ENCODE measurements at regions not wholly inside any gene's neighbourhood (a gene's known extent, or its start where the extent isn't known, plus 50 kb on each side); places are given as distances from the start of the nearest gene placed in this dataset.

DNA sequence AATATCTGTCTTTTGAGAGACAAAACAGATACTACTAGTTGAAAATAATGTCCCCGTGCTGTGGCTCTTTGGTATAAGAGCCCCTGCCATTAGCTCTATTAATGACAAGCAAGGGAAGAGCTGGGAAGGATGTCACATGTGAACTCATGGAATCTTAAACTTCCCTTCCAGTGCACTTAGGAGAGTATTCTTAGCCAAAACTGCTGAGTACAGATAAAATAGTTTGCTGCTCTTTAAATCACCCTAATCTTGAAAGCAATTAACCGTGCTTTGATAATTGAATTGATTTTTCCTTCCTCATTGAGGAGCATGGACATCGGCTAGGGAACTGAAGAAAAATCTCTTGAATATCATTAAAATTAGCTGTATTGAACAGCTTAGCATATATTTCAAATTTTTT is 91.7 kb downstream of the SLC35B3 start:
- no peaks in the 10 kb centered on the region for H3K79me2 ChIP-seq (ENCODE audit: control insufficient read depth, insufficient read depth, low read length)
- no peaks in the 10 kb centered on the region for H3K27me3 ChIP-seq (ENCODE audit: control insufficient read depth, insufficient read depth, low read length)
- no peak overlapping the region for H3K4me2 ChIP-seq (ENCODE audit: extremely low read depth, insufficient read depth, low read length)
- H3K36me3 ChIP-seq (ENCODE audit: control insufficient read depth, insufficient read depth, low read length): no peaks in the 10 kb centered on the region
- no peaks in the 10 kb centered on the region for H3K4me1 ChIP-seq (ENCODE audit: control insufficient read depth, extremely low read depth, insufficient read depth, low read length)
- H4K20me1 ChIP-seq (ENCODE audit: control insufficient read depth, extremely low read depth, insufficient read depth, low read length): no peaks in the 10 kb centered on the region
- no peak overlapping the region for H3K4me3 ChIP-seq (replicated peaks in 1 of 4; ENCODE audit: control extremely low read depth in 1 of 4, insufficient read depth in 1 of 4, low read depth in 3 of 4, low read length in 4 of 4)
- no peak for TF ChIP-seq EZH2 (IDR thresholded peaks at IDR 0.05; ENCODE audit: low read length, missing control alignments)
- TF ChIP-seq, protein P1, sequence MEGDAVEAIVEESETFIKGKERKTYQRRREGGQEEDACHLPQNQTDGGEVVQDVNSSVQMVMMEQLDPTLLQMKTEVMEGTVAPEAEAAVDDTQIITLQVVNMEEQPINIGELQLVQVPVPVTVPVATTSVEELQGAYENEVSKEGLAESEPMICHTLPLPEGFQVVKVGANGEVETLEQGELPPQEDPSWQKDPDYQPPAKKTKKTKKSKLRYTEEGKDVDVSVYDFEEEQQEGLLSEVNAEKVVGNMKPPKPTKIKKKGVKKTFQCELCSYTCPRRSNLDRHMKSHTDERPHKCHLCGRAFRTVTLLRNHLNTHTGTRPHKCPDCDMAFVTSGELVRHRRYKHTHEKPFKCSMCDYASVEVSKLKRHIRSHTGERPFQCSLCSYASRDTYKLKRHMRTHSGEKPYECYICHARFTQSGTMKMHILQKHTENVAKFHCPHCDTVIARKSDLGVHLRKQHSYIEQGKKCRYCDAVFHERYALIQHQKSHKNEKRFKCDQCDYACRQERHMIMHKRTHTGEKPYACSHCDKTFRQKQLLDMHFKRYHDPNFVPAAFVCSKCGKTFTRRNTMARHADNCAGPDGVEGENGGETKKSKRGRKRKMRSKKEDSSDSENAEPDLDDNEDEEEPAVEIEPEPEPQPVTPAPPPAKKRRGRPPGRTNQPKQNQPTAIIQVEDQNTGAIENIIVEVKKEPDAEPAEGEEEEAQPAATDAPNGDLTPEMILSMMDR (conservative IDR thresholded peaks at IDR 0.05 in 1 of 2, IDR thresholded peaks at IDR 0.05 in 1 of 2; ENCODE audit: low read depth in 1 of 2, low read length in 2 of 2): no peak
- no peak for DNase-seq (ENCODE audit: low read depth in 2 of 2)
- H3K9me3 ChIP-seq (ENCODE audit: control insufficient read depth, insufficient read depth, low read depth, low read length): no peaks in the 10 kb centered on the region
- H3K27ac ChIP-seq (ENCODE audit: insufficient read depth, low read length): no peak overlapping the region
- no peak overlapping the region for H3K9ac ChIP-seq (ENCODE audit: insufficient read depth, low read length)
- no peak overlapping the region for H2AFZ ChIP-seq (ENCODE audit: low read length)

DNA sequence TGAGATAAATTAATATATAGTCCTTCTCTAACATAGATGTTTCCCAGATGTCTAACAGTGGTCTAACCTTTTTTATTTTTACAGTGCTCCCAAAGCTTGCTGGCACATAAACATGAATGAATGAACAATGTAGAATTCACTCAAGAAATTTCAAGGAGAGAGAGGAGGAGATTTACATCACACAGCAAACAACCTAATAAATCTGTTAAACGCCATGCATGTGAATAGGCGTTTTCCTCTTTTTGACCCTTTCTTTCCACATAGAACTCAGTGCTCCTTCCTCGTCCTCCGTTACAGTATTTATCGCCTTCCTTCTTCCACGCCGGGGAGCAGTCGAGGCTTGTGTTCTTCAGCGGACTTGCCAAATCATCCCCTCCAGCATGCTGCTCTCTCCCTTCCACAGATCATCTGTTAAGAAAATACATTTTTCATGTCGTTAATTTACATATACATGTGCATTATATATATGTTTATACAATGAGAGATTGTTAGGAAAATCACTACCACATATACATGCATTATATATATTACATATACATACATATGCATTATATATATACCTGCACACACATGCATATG is 93.0 kb downstream of the SLC35B3 start:
- H3K4me1 ChIP-seq (ENCODE audit: control insufficient read depth, extremely low read depth, insufficient read depth, low read length): no peaks in the 10 kb centered on the region
- TF ChIP-seq, protein P1 (conservative IDR thresholded peaks at IDR 0.05 in 1 of 2, IDR thresholded peaks at IDR 0.05 in 1 of 2; ENCODE audit: low read depth in 1 of 2, low read length in 2 of 2): no peak
- TF ChIP-seq EZH2 (IDR thresholded peaks at IDR 0.05; ENCODE audit: low read length, missing control alignments): no peak
- no peaks in the 10 kb centered on the region for H3K79me2 ChIP-seq (ENCODE audit: control insufficient read depth, insufficient read depth, low read length)
- H2AFZ ChIP-seq (ENCODE audit: low read length): no peak overlapping the region
- H3K27me3 ChIP-seq (ENCODE audit: control insufficient read depth, insufficient read depth, low read length): no peaks in the 10 kb centered on the region
- H3K9ac ChIP-seq (ENCODE audit: insufficient read depth, low read length): no peak overlapping the region
- no peaks in the 10 kb centered on the region for H4K20me1 ChIP-seq (ENCODE audit: control insufficient read depth, extremely low read depth, insufficient read depth, low read length)
- H3K4me2 ChIP-seq (ENCODE audit: extremely low read depth, insufficient read depth, low read length): no peak overlapping the region
- H3K27ac ChIP-seq (ENCODE audit: insufficient read depth, low read length): no peak overlapping the region
- no peak overlapping the region for H3K4me3 ChIP-seq (replicated peaks in 1 of 4; ENCODE audit: control extremely low read depth in 1 of 4, insufficient read depth in 1 of 4, low read depth in 3 of 4, low read length in 4 of 4)
- H3K36me3 ChIP-seq (ENCODE audit: control insufficient read depth, insufficient read depth, low read length): no peaks in the 10 kb centered on the region
- no peak for DNase-seq (ENCODE audit: low read depth in 2 of 2)
- H3K9me3 ChIP-seq (ENCODE audit: control insufficient read depth, insufficient read depth, low read depth, low read length): no peaks in the 10 kb centered on the region

DNA sequence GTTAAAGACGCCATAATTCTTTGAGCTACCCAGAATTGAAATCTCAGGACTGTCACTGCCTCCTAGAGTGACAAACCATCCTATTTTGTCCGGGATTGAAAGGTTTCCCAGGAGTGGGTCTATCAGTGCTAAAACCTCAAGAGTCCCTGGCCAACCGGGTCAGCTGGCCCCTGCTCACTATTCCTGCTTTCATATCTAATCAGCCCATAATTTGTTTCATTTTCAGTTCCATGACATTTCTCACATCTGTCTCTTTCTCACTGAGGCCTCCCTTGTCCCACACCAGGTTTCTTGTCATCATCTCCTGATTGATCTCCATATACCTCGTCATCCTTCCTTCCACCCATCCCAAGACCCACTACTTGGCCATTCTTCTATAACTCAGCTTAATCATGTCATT is 98.2 kb downstream of the SLC35B3 start:
- no peak overlapping the region for H2AFZ ChIP-seq (ENCODE audit: low read length)
- no peaks in the 10 kb centered on the region for H3K79me2 ChIP-seq (ENCODE audit: control insufficient read depth, insufficient read depth, low read length)
- H3K4me2 ChIP-seq (ENCODE audit: extremely low read depth, insufficient read depth, low read length): no peak overlapping the region
- no peak overlapping the region for H3K27ac ChIP-seq (ENCODE audit: insufficient read depth, low read length)
- DNase-seq (ENCODE audit: low read depth in 2 of 2): no peak
- no peaks in the 10 kb centered on the region for H3K27me3 ChIP-seq (ENCODE audit: control insufficient read depth, insufficient read depth, low read length)
- no peaks in the 10 kb centered on the region for H4K20me1 ChIP-seq (ENCODE audit: control insufficient read depth, extremely low read depth, insufficient read depth, low read length)
- no peak overlapping the region for H3K9ac ChIP-seq (ENCODE audit: insufficient read depth, low read length)
- H3K36me3 ChIP-seq (ENCODE audit: control insufficient read depth, insufficient read depth, low read length): no peaks in the 10 kb centered on the region
- H3K9me3 ChIP-seq (ENCODE audit: control insufficient read depth, insufficient read depth, low read depth, low read length): no peaks in the 10 kb centered on the region
- no peak overlapping the region for H3K4me3 ChIP-seq (replicated peaks in 1 of 4; ENCODE audit: control extremely low read depth in 1 of 4, insufficient read depth in 1 of 4, low read depth in 3 of 4, low read length in 4 of 4)
- H3K4me1 ChIP-seq (ENCODE audit: control insufficient read depth, extremely low read depth, insufficient read depth, low read length): no peaks in the 10 kb centered on the region
- TF ChIP-seq, protein P1 (conservative IDR thresholded peaks at IDR 0.05 in 1 of 2, IDR thresholded peaks at IDR 0.05 in 1 of 2; ENCODE audit: low read depth in 1 of 2, low read length in 2 of 2): no peak
- TF ChIP-seq EZH2 (IDR thresholded peaks at IDR 0.05; ENCODE audit: low read length, missing control alignments): no peak
